Sigmoid colon (tissue), 4 donors: ENCODE measurements at regions not wholly inside any gene's neighbourhood (a gene's known extent, or its start where the extent isn't known, plus 50 kb on each side); places are given as distances from the start of the nearest gene placed in this dataset.

ENCODE experiments used
- CTCF ChIP-seq, 4 experiments: fragments of 450-650 bp in 3 of 4; fragments of 200-600 bp in 1 of 4; IDR thresholded peaks; one replicate each; pipeline ENCODE4 v1.5.1; 2016 to 2019; ENCODE audit warnings: antibody characterized with exemption in 4 of 4, mild to moderate bottlenecking in 3 of 4, moderate library complexity in 2 of 4
- EP300 ChIP-seq, 4 donors: sonication (generic); formaldehyde crosslinking; IDR thresholded peaks; one replicate each; pipeline ENCODE4 v1.6.1; 2017; ENCODE audit warnings: antibody characterized with exemption in 4 of 4
- POLR2A ChIP-seq, 2 donors: fragments of 450-650 bp; IDR thresholded peaks; one replicate each; pipeline ENCODE4 v1.6.1; 2016; ENCODE audit warnings: antibody characterized with exemption in 2 of 2, mild to moderate bottlenecking in 2 of 2, moderate library complexity in 2 of 2

DNA sequence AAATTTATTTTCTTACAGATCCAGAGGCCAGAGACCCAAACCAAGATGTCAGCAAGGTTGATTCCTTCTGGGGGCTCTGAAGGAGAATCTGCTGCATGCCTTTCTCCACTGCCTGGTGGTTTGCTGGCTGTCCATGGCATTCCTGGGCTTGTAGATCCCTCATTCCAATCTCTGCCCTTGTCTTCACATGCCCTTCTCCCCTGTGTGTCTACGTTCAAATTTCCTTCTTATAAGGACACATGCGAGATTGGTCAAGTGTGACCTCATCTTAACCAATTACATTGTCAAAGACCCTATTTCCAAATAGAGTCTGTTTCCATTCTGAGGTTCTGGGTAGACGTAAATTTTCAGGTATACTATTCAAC lies 84.5 kb upstream of the RAI14 start:
- no peak for TF ChIP-seq POLR2A (IDR thresholded peaks at IDR 0.05)
- TF ChIP-seq CTCF (IDR thresholded peaks at IDR 0.05) = no peak
- no peak for TF ChIP-seq EP300 (IDR thresholded peaks at IDR 0.05)
